ENCODE measurements at regions not wholly inside any gene's neighbourhood (a gene's known extent, or its start where the extent isn't known, plus 50 kb on each side); places are given as distances from the start of the nearest gene placed in this dataset.

GRCh38 chr4:62601737-62602136, 1401.6 kb downstream of the ADGRL3 start:
- Histone ChIP-seq H4K5ac (ENCODE audit: low read depth, low read length) (no peak overlapping the region), H3K27me3 (ENCODE audit: control insufficient read depth, insufficient read depth, low read length) (no peaks in the 10 kb centered on the region), H3K4me1 (ENCODE audit: control insufficient read depth, insufficient read depth, low read length) (no peaks in the 10 kb centered on the region), H3K79me1 (ENCODE audit: low read depth in 1 of 2, low read length in 2 of 2) (no peaks in the 10 kb centered on the region), H3K23ac (ENCODE audit: low read depth, low read length) (no peak overlapping the region), H3K9me1 (ENCODE audit: insufficient read depth, low read length) (no peaks in the 10 kb centered on the region), H3K18ac (ENCODE audit: low read depth, low read length) (no peak overlapping the region), H3K56ac (ENCODE audit: extremely low read depth, insufficient read depth, low read length) (no peak overlapping the region), H3K27ac (ENCODE audit: insufficient read depth, low read length) (no peak overlapping the region), H2AFZ (replicated peaks; ENCODE audit: low read length, poor library complexity) (no peak overlapping the region), H2BK20ac (ENCODE audit: low read depth, low read length) (no peak overlapping the region), H3K36me3 (ENCODE audit: control insufficient read depth, insufficient read depth, low read length) (no peaks in the 10 kb centered on the region), H2AK5ac (ENCODE audit: low read depth, low read length) (no peak overlapping the region), H2BK120ac (ENCODE audit: low read depth, low read length) (no peak overlapping the region), H3K9ac (ENCODE audit: low read depth, low read length) (no peak overlapping the region), H2AK9ac (replicated peaks; ENCODE audit: low read depth, low read length, poor library complexity) (no peak overlapping the region), H3K14ac (replicated peaks; ENCODE audit: low read depth, low read length) (no peak overlapping the region), H3K4me3 (ENCODE audit: insufficient read depth, low read depth, low read length) (no peak overlapping the region), H4K8ac (ENCODE audit: low read depth in 2 of 2, low read length in 2 of 2) (no peak overlapping the region), H3K4me2 (ENCODE audit: low read depth, low read length) (no peak overlapping the region), H4K20me1 (ENCODE audit: insufficient read depth, low read length) (no peaks in the 10 kb centered on the region), H3K9me3 (ENCODE audit: control insufficient read depth, insufficient read depth, low read length) (no peaks in the 10 kb centered on the region), H2BK15ac (ENCODE audit: low read depth, low read length) (no peak overlapping the region), H3K4ac (ENCODE audit: low read depth, low read length) (no peak overlapping the region), H2BK5ac (ENCODE audit: low read depth, low read length, poor library complexity, severe bottlenecking) (no peak overlapping the region), H4K91ac (ENCODE audit: insufficient read depth, low read depth, low read length) (no peak overlapping the region)
- no CpG with 5 or more reads among the region's 1 CpG for WGBS, 2 experiments (ENCODE audit: extremely low coverage in 2 of 2, insufficient read length in 1 of 2)
- intact Hi-C loops (cut with micrococcal nuclease): no loop called here
- BruUV-seq (replicated peaks): no TSS peak
- in situ Hi-C loops (cut with MboI; ENCODE audit: low sequenced_read_pairs): no loop called here
- TF ChIP-seq RFX5 (IDR thresholded peaks at IDR 0.05; ENCODE audit: low read depth, low read length): no peak
- TF ChIP-seq RAD21 (IDR thresholded peaks at IDR 0.05; ENCODE audit: low read length): no peak
- TF ChIP-seq CTCF (conservative IDR thresholded peaks at IDR 0.05; ENCODE audit: low read depth, low read length): no peak
- no peak for TF ChIP-seq ELK1 (IDR thresholded peaks at IDR 0.05; ENCODE audit: borderline replicate concordance, low read depth, low read length)
- no peak for TF ChIP-seq FOS (IDR thresholded peaks at IDR 0.05; ENCODE audit: low read depth, low read length)
- TF ChIP-seq USF2 (IDR thresholded peaks at IDR 0.05; ENCODE audit: low read depth, low read length): no peak
- no peak for TF ChIP-seq MAFK (IDR thresholded peaks at IDR 0.05; ENCODE audit: low read depth, low read length)
- TF ChIP-seq MAZ (IDR thresholded peaks at IDR 0.05; ENCODE audit: borderline replicate concordance, low read depth, low read length): no peak
- TF ChIP-seq NFE2L2 (IDR thresholded peaks at IDR 0.05; ENCODE audit: low read depth, low read length): no peak
- TF ChIP-seq CEBPB (IDR thresholded peaks at IDR 0.05; ENCODE audit: low read depth, low read length): no peak
- TF ChIP-seq SMC3 (IDR thresholded peaks at IDR 0.05; ENCODE audit: low read depth, low read length): no peak
- TF ChIP-seq BHLHE40 (IDR thresholded peaks at IDR 0.05; ENCODE audit: low read depth, low read length): no peak
- no peak for TF ChIP-seq POLR2A (IDR thresholded peaks at IDR 0.05; ENCODE audit: low read depth, low read length)
- no peak for TF ChIP-seq RCOR1 (IDR thresholded peaks at IDR 0.05; ENCODE audit: insufficient replicate concordance, low read length)
- dilution Hi-C loops (cut with HindIII; ENCODE audit: low sequenced_read_pairs, unreplicated experiment): no loop called here
- ATAC-seq (ENCODE audit: low read depth) (no peak), DNase-seq (no peak)
- POLR2A ChIA-PET (ENCODE audit: unreplicated experiment): no interaction called here
- CTCF ChIA-PET: no interaction called here

All from IMR-90 (cell line).